Lung (tissue), 11 donors: ENCODE measurements at regions not wholly inside any gene's neighbourhood (a gene's known extent, or its start where the extent isn't known, plus 50 kb on each side); places are given as distances from the start of the nearest gene placed in this dataset.

Source experiments
- ATAC-seq: fragments of 200-7000 bp; cut with Tn5 transposase; one replicate; pipeline ENCODE4 v1.9.1; 2020; ENCODE audit warnings: moderate number of reproducible peaks; ENCODE audit not compliant: insufficient read depth, low FRiP score
- DNase-seq, 3 donors: peaks; one replicate each; pipeline ENCODE4 v3.0.0-alpha.2; 2013 to 2017
- H3K27ac ChIP-seq, 2 donors: one replicate each; pipeline ENCODE4 v1.5.1; 2013; ENCODE audit warnings: mild to moderate bottlenecking in 2 of 2, moderate library complexity in 2 of 2, control low read depth in 1 of 2, inconsistent platforms in 1 of 2, low read depth in 1 of 2, low read length in 1 of 2
- H3K27me3 ChIP-seq, 3 donors: one replicate each; pipeline ENCODE4 v1.5.1; 2013; ENCODE audit warnings: low read length in 2 of 3; ENCODE audit not compliant: control insufficient read depth in 3 of 3, insufficient read depth in 3 of 3
- H3K36me3 ChIP-seq, 4 donors: one replicate each; pipeline ENCODE4 v1.5.1; 2013; ENCODE audit warnings: low read length in 4 of 4, mild to moderate bottlenecking in 1 of 4, moderate library complexity in 1 of 4; ENCODE audit not compliant: control insufficient read depth in 4 of 4, insufficient read depth in 4 of 4
- H3K4me1 ChIP-seq, 5 donors: one replicate each; pipeline ENCODE4 v1.5.1; 2013; ENCODE audit warnings: low read length in 5 of 5, mild to moderate bottlenecking in 2 of 5, moderate library complexity in 1 of 5; ENCODE audit not compliant: control insufficient read depth in 5 of 5, insufficient read depth in 5 of 5
- H3K4me3 ChIP-seq: one replicate; pipeline ENCODE4 v1.5.1; 2013; ENCODE audit warnings: mild to moderate bottlenecking, control low read depth, moderate library complexity
- H3K9ac ChIP-seq, 2 donors: one replicate each; pipeline ENCODE4 v1.5.1; 2013; ENCODE audit warnings: low read length in 2 of 2, control low read depth in 1 of 2; ENCODE audit not compliant: insufficient read depth in 1 of 2
- H3K9me3 ChIP-seq, 4 donors: one replicate each; pipeline ENCODE4 v1.5.1; 2013; ENCODE audit warnings: low read length in 3 of 4, mild to moderate bottlenecking in 1 of 4, moderate library complexity in 1 of 4; ENCODE audit not compliant: control insufficient read depth in 4 of 4, insufficient read depth in 3 of 4
- WGBS, 2 donors: extraction: QIAGEN DNeasy Blood & Tissue Kit; methylation state at CpG; one replicate each; pipeline ENCODE4 v1.1.7; 2013; 5-methylcytosine and 5-hydroxymethylcytosine counted together
- TF ChIP-seq, protein P1 (sequence below): IDR thresholded peaks from 2 replicates; pipeline ENCODE4 v1.5.1; 2012; ENCODE audit warnings: mild to moderate bottlenecking; ENCODE audit errors: control extremely low read depth, extremely low read depth
- donor health status: control.
- donor health status: control.
- donor health status: Bipolar disorder and iron deficiency.
- donor health status: healthy.
- donor health status: DM: yes; HTN: yes; CAD: no.

DNA sequence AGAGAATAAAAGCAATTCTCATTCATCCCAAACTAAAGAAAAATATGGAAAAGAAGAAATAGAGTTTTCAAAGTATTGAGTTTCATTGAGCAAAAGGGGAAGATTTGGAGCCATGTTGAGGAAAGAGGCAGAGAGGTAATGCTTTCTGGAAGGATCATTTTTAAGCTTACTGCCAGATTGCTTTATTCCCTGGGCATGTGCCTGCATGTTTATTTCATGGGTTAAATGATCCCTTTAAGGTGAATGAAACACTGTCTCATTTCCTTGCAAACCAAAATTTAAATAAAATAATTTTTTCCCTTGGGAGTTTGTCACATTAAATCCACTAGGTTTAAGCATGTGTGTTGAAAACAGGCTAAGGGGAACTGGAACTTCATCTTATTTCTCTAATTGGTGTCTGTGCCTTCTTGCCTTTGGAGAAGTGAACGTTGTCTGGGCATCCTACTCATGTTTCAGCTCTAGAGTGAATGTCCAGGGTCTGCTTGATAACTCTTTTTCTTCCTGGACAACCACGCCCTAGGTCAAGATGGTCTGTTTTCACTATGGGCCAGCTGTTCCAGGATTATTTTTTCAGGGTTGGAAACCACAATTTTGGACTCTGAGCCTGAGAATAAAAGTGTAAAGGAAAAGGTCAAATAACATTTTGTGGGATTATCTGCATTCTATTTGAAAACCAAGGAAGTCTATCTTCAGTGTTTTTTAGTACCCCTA, 114.1 kb upstream of the ELL2 start:
- H3K9me3 ChIP-seq, result no peaks in the 10 kb centered on the region
- H3K4me1 ChIP-seq, result peaks cover 0 to 4% (median 0%) of the 10 kb centered on the region in 5 donors
- ATAC-seq (no peak), DNase-seq (no peak)
- no peak overlapping the region for H3K9ac ChIP-seq
- no peak overlapping the region for H3K27ac ChIP-seq
- no peaks in the 10 kb centered on the region for H3K27me3 ChIP-seq
- H3K4me3 ChIP-seq, result no peak overlapping the region
- 58 to 61% methylated on average over 2 of the region's 2 CpGs for WGBS, 2 donors
- H3K36me3 ChIP-seq, result no peaks in the 10 kb centered on the region
- TF ChIP-seq, protein P1, sequence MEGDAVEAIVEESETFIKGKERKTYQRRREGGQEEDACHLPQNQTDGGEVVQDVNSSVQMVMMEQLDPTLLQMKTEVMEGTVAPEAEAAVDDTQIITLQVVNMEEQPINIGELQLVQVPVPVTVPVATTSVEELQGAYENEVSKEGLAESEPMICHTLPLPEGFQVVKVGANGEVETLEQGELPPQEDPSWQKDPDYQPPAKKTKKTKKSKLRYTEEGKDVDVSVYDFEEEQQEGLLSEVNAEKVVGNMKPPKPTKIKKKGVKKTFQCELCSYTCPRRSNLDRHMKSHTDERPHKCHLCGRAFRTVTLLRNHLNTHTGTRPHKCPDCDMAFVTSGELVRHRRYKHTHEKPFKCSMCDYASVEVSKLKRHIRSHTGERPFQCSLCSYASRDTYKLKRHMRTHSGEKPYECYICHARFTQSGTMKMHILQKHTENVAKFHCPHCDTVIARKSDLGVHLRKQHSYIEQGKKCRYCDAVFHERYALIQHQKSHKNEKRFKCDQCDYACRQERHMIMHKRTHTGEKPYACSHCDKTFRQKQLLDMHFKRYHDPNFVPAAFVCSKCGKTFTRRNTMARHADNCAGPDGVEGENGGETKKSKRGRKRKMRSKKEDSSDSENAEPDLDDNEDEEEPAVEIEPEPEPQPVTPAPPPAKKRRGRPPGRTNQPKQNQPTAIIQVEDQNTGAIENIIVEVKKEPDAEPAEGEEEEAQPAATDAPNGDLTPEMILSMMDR, result no peak

DNA sequence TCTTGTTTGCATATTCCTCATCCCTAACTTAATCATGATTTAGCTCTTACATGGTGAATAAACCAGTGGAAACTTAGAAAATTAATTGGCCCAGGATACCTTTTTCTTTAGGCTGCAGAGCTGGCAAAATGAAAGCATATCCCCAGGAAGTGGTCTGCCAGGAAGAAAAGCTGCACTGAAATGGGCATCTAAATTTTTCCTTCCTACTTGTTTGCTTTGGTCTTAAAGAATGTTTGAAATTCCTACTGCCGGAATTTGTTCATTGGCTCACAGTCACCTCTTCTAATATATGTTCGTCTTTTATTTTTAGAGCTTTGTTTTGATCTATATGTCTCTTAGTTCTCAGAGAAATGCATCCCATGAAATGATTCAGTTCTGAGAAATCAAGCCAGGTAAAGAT, 113.2 kb upstream of the ELL2 start:
- 60 to 76% methylated on average over 2 of the region's 2 CpGs for WGBS, 2 donors
- Histone ChIP-seq H3K27me3 (no peaks in the 10 kb centered on the region), H3K27ac (no peak overlapping the region), H3K4me3 (no peak overlapping the region), H3K36me3 (no peaks in the 10 kb centered on the region), H3K9me3 (no peaks in the 10 kb centered on the region), H3K4me1 (peaks cover 0 to 4% (median 0%) of the 10 kb centered on the region in 5 donors), H3K9ac (no peak overlapping the region)
- DNase-seq (no peak), ATAC-seq (no peak)
- TF ChIP-seq, protein P1, result no peak

DNA sequence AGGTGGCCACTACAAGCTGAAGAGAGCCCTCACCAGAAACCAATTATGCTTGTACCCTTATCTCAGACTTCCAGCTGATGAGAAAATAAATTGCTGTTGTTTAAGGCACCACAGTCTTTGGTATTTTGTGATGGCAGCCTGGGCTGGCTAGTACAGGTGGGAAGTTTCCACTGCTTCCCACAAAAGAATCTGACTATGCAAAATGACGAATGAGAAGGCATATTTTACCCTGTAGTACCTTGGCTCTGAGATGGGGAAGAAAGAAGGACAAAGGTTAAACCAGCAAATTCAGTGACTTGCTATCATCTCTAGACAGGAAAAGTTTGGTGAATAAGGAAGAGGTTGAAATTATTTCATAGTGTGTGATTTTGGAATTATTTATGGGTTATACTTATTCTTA, 112.8 kb upstream of the ELL2 start:
- H3K4me1 ChIP-seq, result peaks cover 0 to 4% (median 0%) of the 10 kb centered on the region in 5 donors
- TF ChIP-seq, protein P1, result no peak
- WGBS, 2 donors, result 74 to 79% methylated on average over 1 of the region's 1 CpG
- no peak overlapping the region for H3K27ac ChIP-seq
- DNase-seq, result no peak
- no peak overlapping the region for H3K9ac ChIP-seq
- H3K9me3 ChIP-seq, result no peaks in the 10 kb centered on the region
- H3K4me3 ChIP-seq, result no peak overlapping the region
- no peaks in the 10 kb centered on the region for H3K27me3 ChIP-seq
- no peak for ATAC-seq
- H3K36me3 ChIP-seq, result no peaks in the 10 kb centered on the region

DNA sequence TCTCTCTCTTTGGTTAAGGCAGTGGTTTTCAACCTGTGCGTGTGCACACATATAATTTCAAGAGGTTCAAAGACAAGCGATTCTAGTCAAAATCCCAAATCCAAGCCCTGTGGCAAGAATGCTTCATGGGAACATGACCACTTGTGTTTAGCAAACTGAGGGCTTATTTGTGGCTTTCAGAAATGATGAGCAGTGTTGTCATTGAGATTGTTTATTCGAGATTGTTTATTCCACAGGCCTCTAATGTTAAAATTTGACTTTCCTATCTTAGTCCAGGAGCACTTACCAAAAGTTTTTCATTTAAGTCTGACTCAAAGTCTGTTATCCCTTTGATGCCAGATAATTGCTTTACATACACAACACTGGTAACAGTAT, 111.1 kb upstream of the ELL2 start:
- TF ChIP-seq, protein P1, result no peak
- Histone ChIP-seq H3K27ac (no peak overlapping the region), H3K9me3 (no peaks in the 10 kb centered on the region), H3K4me3 (no peak overlapping the region), H3K36me3 (no peaks in the 10 kb centered on the region), H3K9ac (no peak overlapping the region), H3K27me3 (no peaks in the 10 kb centered on the region), H3K4me1 (peaks cover 0 to 4% (median 0%) of the 10 kb centered on the region in 5 donors)
- DNase-seq, result no peak
- no peak for ATAC-seq
- 78 to 83% methylated on average over 3 of the region's 3 CpGs for WGBS, 2 donors
